ENCODE measurements at regions not wholly inside any gene's neighbourhood (a gene's known extent, or its start where the extent isn't known, plus 50 kb on each side); places are given as distances from the start of the nearest gene placed in this dataset.
"Not testable (repeated sequence)": the region's sequence is repeated elsewhere in the genome, so short reads cannot be mapped to it uniquely, and the experiment has no call there.

DNA sequence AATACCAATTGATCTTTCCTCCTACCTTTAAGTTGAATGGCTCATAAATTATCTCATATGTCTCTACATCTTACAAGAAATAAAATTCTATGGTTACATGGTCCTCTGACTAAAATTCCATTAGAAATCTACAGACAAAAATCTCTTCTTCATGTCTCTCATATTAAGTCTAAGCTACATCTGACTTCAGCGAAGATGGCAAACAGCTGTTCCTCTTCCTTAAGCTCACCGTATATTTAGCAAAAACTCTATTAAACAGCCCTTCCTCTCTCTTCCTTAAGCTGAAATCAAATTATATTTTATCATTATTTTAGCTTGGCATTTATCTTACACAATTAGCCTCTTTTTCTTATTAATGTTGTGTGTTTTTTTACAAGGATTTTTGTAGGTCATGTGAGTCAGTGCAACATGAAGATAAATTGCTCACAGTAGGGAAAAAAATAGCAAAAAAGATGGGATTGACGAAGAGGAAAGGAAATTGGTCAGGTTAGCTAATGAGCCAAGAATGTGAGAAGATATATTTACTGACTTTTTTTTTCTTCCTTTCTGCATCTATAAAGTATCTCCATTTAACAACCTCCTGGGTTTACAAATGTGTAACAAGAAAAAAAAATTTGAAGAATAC is 2412.8 kb downstream of the ARAP2 start:
- no peaks in the 10 kb centered on the region for H3K4me1 ChIP-seq (replicated peaks)
- no peaks in the 10 kb centered on the region for H3K27me3 ChIP-seq (replicated peaks; ENCODE audit: insufficient read depth)
- no peaks in the 10 kb centered on the region for H3K9me3 ChIP-seq
- no peak for DNase-seq (ENCODE audit: low spot score)
- intact Hi-C loops (cut with DNase I), result no loop called here
- no peak overlapping the region for H3K4me3 ChIP-seq
- no peak overlapping the region for H3K27ac ChIP-seq
- no peak for TF ChIP-seq POLR2AphosphoS5 (IDR thresholded peaks at IDR 0.05)
- TF ChIP-seq POLR2A (IDR thresholded peaks at IDR 0.05), result no peak
- no peak for TF ChIP-seq CTCF (IDR thresholded peaks at IDR 0.05)
- 50% methylated on average over 3 of the region's 3 CpGs for WGBS
- H3K36me3 ChIP-seq, result no peaks in the 10 kb centered on the region

GRCh38 chr4:33835764-33836163 is 2408.6 kb downstream of the ARAP2 start:
- intact Hi-C loops (cut with DNase I); H3K27me3 ChIP-seq (replicated peaks; ENCODE audit: insufficient read depth); H3K4me1 ChIP-seq (replicated peaks); H3K27ac ChIP-seq; DNase-seq (ENCODE audit: low spot score); H3K4me3 ChIP-seq; H3K9me3 ChIP-seq; H3K36me3 ChIP-seq: not testable (repeated sequence)
- 91% methylated on average over 3 of the region's 3 CpGs for WGBS

DNA sequence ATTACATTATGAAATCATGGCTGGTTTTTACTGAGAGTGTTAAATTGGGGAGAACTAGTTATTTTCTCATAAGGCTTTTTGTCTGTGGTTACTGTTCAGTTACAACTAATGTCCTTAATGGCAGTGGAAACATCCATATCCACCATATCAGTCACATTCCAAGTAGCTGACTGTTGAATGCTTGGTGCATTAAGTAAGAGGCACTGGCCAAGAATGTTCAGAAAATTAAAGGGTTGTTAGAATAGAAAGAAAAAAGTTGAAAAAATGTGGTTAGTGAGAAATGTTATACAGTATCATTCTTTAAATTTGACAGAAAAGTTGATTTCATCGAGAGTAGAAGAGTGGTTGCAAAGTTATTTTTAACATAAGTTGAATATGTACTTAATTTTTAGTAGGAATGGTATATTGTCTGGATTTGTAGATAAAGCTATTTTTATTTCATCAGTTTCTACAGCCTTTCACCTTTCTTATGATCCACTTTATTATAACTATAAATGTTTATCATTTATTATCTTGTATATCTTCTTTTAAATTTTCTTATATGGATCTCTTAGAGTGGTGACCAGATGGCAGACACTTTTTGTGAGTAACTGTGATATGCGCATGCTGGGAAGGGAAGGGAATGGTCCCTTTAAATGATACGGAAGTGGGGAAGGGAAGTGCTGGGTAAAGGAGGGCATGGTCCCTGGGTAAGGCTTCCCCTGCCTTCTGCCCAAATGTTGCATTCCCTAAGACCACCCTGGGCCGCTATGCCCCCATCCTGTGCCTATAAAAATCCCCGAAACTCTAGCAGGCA is 2407.1 kb downstream of the ARAP2 start:
- intact Hi-C loops (cut with DNase I), result no loop called here
- H3K9me3 ChIP-seq, result no peaks in the 10 kb centered on the region
- no peaks in the 10 kb centered on the region for H3K36me3 ChIP-seq
- H3K4me1 ChIP-seq (replicated peaks), result no peaks in the 10 kb centered on the region
- no peak overlapping the region for H3K4me3 ChIP-seq
- 89% methylated on average over 5 of the region's 5 CpGs for WGBS
- H3K27me3 ChIP-seq (replicated peaks; ENCODE audit: insufficient read depth), result no peaks in the 10 kb centered on the region
- no peak overlapping the region for H3K27ac ChIP-seq
- DNase-seq (ENCODE audit: low spot score), result no peak
- TF ChIP-seq POLR2AphosphoS5 (IDR thresholded peaks at IDR 0.05) (no peak), POLR2A (IDR thresholded peaks at IDR 0.05) (no peak), CTCF (IDR thresholded peaks at IDR 0.05) (no peak)

DNA sequence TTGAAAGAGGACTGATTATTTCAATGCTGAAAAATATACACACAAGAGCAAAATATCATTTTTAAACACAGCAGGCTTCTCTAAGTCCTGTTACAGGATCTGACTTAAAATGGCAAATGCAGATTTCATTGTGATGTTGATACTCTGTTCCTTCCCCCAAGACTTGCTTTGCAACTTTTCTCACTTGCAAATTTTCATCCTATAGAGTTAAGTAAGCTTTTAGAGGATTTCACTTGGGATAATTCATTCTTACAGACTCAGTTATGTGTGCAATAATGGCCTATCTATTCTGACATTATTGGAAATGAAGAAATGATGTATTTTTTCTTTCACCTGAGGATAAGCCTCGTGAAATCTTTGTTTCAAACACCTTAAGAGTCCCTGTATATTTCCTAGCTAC is 2403.2 kb downstream of the ARAP2 start:
- no peak overlapping the region for H3K27ac ChIP-seq
- DNase-seq (ENCODE audit: low spot score), result no peak
- no peaks in the 10 kb centered on the region for H3K4me1 ChIP-seq (replicated peaks)
- H3K27me3 ChIP-seq (replicated peaks; ENCODE audit: insufficient read depth), result no peaks in the 10 kb centered on the region
- intact Hi-C loops (cut with DNase I), result no loop called here
- WGBS, result 40% methylated on average over 1 of the region's 1 CpG
- TF ChIP-seq POLR2A (IDR thresholded peaks at IDR 0.05) (no peak), CTCF (IDR thresholded peaks at IDR 0.05) (no peak), POLR2AphosphoS5 (IDR thresholded peaks at IDR 0.05) (no peak)
- no peaks in the 10 kb centered on the region for H3K9me3 ChIP-seq
- no peak overlapping the region for H3K4me3 ChIP-seq
- no peaks in the 10 kb centered on the region for H3K36me3 ChIP-seq

DNA sequence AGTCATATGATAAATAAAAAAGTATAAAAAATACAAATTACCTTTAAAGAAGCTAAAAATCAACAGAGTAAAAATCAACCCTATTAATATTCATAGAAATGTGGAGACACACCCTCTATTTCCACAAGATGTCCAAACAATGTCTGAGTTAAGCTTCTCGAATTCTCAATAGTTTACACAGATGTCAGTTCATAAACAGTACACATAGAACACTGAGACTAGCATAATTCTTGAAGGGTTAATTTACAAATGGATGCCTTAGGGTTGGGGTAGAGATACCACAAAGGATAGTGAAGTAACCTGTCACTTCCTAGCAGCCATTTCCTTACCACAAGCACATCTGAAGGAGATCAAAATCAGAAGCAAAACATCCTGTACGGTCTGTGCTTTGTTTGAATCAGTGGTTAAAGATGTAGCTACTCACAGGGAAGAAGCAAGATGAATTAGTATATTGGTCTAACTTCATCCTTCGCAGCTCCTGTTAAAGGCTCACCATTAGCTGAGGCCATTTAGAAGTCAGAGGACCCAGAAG is 2393.9 kb downstream of the ARAP2 start:
- TF ChIP-seq POLR2A (IDR thresholded peaks at IDR 0.05) (no peak), POLR2AphosphoS5 (IDR thresholded peaks at IDR 0.05) (no peak), CTCF (IDR thresholded peaks at IDR 0.05) (no peak)
- DNase-seq (ENCODE audit: low spot score), result no peak
- H3K9me3 ChIP-seq, result no peaks in the 10 kb centered on the region
- H3K27ac ChIP-seq, result no peak overlapping the region
- WGBS, result 69% methylated on average over 3 of the region's 3 CpGs
- no peaks in the 10 kb centered on the region for H3K27me3 ChIP-seq (replicated peaks; ENCODE audit: insufficient read depth)
- no peaks in the 10 kb centered on the region for H3K4me1 ChIP-seq (replicated peaks)
- no peaks in the 10 kb centered on the region for H3K36me3 ChIP-seq
- intact Hi-C loops (cut with DNase I), result no loop called here
- no peak overlapping the region for H3K4me3 ChIP-seq

GRCh38 chr4:33853670-33854069 is 2390.6 kb downstream of the ARAP2 start:
- H3K27me3 ChIP-seq (replicated peaks; ENCODE audit: insufficient read depth); H3K27ac ChIP-seq; H3K4me3 ChIP-seq; intact Hi-C loops (cut with DNase I); DNase-seq (ENCODE audit: low spot score); H3K4me1 ChIP-seq (replicated peaks); H3K9me3 ChIP-seq; H3K36me3 ChIP-seq: not testable (repeated sequence)
